ENCODE measurements at regions not wholly inside any gene's neighbourhood (a gene's known extent, or its start where the extent isn't known, plus 50 kb on each side); places are given as distances from the start of the nearest gene placed in this dataset.

DNA sequence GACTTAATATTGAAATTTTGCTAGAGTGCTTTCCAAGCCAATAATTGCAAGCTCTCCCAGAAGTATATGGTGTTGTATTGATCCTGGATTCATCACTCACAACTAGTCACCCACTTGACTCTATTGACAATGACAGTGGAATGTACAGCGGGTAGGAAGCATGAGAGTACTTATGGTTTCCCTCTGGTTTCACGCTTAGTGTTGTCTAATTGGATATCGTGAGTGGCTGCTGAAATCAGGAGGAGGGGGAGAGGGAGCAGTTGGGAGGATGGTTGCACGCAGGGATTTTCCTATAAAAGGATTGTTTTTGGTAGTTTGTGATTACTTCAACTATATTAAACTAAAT lies 1819.5 kb upstream of the TENM3 start:
- no peak for TF ChIP-seq CTCF (conservative IDR thresholded peaks at IDR 0.05)
- TF ChIP-seq ZFX (IDR thresholded peaks at IDR 0.05) = no peak

All from C4-2B (cell line).